Superior temporal gyrus (tissue), 1 donor: ENCODE measurements at regions not wholly inside any gene's neighbourhood (a gene's known extent, or its start where the extent isn't known, plus 50 kb on each side); places are given as distances from the start of the nearest gene placed in this dataset.
"Not testable (repeated sequence)": the region's sequence is repeated elsewhere in the genome, so short reads cannot be mapped to it uniquely, and the experiment has no call there.

ENCODE experiments used
- DNase-seq: peaks from one replicate; pipeline ENCODE4 v3.0.0-alpha.2; 2016; ENCODE audit errors: extremely low spot score

- not testable (repeated sequence) for DNase-seq
Measured at GRCh38 chr9:102385620-102386019, 609.5 kb upstream of the CYLC2 start.

- DNase-seq, result no peak
Measured at GRCh38 chr9:102362470-102363132, 624.2 kb upstream of the GRIN3A start.

- no peak for DNase-seq
Measured at GRCh38 chr9:102360846-102361245, 622.4 kb upstream of the GRIN3A start.

DNA sequence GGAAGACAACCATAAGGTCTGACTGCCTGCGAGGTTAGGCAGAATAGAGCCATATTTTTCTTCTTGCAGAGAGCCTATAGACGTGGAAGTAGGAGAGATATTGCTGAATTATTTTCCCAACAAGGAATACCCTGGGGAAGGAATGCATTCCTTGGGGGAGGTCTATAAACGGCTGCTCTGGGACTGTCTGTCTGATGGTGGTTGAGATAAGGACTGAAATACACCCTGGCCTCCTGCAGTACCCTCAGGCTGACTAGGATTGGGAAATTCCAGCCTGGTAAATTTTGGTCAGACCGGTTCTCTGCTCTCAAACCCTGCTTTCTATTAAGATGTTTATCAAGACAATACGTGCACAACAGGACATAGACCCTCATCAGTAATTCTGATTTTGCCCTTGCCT, 617.5 kb upstream of the GRIN3A start:
- DNase-seq, result no peak

GRCh38 chr9:102354041-102354440, 615.6 kb upstream of the GRIN3A start:
- DNase-seq, result no peak

- DNase-seq, result not testable (repeated sequence)
Measured at GRCh38 chr9:102337471-102337870, 599.0 kb upstream of the GRIN3A start.

- DNase-seq, result no peak
Measured at GRCh38 chr9:102309379-102309778, 570.9 kb upstream of the GRIN3A start.

DNA sequence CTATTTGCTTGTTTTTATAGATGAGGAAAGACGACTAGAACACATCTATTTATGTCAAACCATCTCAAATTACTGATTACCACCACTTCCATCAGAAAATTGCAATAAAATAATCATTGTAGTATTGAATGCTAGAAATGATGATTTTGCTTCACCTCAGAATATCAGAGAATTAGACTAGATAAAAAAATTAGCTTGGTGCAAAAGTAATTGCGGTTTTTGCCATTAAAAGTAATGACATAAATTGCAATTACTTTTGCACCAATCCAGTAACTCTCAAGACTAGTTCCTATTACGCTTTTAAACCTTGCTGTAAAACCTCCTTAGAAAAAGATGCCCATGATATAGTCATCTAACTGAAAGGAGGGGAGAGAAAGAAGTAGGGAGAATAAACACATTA, 556.7 kb upstream of the GRIN3A start:
- DNase-seq, result no peak

DNA sequence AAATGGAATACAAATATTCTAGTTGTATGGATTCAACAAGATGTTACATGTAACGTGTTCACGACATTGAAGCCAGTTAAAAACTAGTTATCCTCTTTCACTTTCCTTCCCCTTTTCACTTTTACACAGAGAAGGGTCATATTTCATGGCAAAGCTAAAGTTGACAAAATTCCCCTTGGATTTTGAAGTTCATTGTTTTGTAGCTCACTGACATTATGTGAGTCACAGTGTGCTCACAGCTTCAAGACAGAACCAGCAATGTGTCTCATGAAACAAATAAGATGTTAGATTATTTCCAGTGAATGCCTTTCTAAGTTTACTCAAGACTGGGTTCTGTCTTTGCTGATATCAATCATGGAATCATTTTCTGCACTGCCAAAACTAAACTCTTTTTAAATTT, 535.5 kb upstream of the GRIN3A start:
- DNase-seq, result no peak

GRCh38 chr9:102253099-102253498, 514.7 kb upstream of the GRIN3A start:
- no peak for DNase-seq

GRCh38 chr9:102244916-102245315, 506.5 kb upstream of the GRIN3A start:
- DNase-seq, result no peak

DNA sequence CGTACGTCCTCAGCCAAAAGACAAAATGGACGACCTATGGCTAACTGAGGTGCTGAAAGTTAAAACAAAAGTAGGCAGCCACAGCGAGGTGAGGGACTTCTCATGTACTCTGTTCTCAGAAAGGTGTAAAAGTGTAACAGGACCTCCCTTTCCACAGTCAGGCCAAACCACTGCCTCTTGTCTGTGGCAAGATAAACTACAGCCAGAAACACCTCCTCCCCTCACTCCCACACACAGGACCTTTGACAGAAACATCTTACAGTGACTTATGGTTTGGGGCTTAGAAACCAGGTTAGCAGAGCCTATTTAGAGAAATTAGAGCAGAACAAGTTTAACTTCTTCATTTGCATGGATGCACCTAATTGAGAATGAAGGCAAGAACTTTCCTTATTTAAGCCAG, 499.1 kb upstream of the GRIN3A start:
- no peak for DNase-seq

GRCh38 chr9:102237094-102237493, 498.6 kb upstream of the GRIN3A start:
- no peak for DNase-seq

- DNase-seq, result not testable (repeated sequence)
Measured at GRCh38 chr9:102227416-102227815, 489.0 kb upstream of the GRIN3A start.

- DNase-seq, result no peak
Measured at GRCh38 chr9:102225841-102226441, 487.5 kb upstream of the GRIN3A start.

DNA sequence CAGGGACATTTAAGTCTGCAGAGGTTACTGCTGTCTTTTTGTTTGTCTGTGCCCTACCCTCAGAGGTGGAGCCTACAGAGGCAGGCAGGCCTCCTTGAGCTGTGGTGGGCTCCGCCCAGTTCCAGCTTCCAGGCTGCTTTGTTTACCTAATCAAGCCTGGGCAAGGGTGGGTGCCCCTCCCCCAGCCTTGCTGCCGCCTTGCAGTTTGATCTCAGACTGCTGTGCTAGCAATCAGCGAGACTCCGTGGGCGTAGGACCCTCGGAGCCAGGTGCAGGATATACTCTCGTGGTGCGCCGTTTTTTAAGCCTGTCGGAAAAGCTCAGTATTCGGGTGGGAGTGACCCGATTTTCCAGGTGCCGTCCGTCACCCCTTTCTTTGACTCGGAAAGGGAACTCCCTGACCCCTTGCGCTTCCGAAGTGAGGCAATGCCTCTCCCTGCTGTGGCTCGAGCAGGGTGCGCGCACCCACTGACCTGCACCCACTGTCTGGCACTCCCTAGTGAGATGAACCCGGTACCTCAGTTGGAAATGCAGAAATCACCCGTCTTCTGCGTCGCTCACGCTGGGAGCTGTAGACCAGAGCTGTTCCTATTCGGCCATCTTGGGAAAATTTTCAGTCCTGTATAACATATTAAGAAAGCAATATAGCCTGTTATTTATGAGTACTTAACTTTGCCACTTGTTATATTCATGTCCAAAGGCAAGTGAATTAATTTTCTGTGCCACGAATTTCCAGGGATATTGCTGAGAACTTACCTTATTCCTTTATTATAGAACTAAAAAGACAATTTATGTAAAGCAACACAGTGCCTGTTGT, 485.1 kb upstream of the GRIN3A start:
- DNase-seq, result not testable (repeated sequence)

DNA sequence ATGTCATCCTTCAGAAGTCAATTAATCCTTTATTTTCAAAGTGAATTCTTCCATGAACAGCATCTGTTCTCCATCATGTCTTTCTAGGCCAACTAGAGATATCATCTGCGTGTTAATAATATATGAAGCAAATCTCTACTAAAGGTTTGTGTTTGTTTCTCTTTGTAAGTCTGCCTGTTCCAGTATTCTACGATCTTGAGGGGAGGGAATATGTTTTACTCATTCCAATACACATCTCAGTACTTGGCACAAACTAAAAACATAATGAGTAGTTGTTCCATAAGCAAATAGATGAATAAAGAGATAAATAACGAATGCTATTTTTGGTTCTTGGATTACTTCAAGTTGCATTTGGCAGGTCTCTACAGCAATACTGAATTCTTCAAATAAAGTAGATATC, 470.7 kb upstream of the GRIN3A start:
- no peak for DNase-seq

DNA sequence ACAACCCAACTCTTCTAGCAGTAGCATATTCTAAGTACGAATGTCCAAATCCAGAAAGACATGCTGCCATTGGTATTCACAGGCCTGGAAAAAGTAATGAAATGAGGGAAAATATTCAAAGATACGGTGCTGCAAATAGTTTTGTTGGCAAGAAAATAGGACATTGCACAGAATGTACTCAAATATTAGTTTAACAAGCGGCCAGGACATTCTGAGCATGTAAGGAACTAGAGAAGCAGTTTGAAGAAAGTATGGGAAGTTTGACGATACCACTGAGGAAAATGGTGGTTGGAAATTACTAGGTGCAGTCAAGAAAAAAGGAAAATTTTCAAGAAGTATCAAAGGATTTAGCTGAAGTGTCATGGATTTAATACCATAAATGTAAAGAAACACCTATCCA, 468.0 kb upstream of the GRIN3A start:
- no peak for DNase-seq

- DNase-seq, result no peak
Measured at GRCh38 chr9:102205251-102205650, 466.8 kb upstream of the GRIN3A start.

DNA sequence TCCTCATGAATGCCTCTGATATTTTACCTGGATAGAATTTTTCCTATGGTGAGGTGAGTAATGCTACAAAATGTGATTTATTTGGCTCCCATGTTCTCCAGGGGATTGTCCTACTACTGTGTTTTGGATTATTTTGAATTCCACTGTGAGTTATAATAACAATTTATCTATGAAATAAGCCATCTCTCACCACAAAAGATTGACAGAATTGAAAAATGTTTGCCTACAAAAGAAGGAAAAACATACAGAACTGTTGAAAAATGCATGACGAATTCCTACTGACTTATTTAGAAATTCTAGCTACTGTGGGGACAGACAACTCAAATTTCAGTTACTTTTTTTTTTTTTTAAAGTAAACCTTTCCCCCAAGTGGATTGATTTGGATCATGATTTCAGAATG, 463.7 kb upstream of the GRIN3A start:
- no peak for DNase-seq

DNA sequence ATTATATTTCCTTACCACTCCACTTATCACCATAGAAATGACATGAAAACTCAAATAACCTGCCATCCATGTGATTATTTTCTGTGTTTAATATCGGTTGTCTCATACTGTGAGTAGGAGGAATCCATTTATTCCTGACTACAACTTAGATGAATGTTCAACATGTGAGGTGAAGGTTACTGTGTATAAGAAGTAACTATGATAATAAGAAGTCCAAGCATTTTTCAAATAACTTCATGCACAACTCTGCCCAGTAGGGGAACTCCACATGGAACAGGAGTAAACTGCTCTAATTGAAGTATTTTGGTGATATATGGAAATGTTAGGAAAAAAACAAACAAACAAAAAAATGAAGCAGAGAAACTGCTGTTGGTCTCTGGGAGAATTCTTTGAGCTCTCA, 447.5 kb upstream of the GRIN3A start:
- no peak for DNase-seq

DNA sequence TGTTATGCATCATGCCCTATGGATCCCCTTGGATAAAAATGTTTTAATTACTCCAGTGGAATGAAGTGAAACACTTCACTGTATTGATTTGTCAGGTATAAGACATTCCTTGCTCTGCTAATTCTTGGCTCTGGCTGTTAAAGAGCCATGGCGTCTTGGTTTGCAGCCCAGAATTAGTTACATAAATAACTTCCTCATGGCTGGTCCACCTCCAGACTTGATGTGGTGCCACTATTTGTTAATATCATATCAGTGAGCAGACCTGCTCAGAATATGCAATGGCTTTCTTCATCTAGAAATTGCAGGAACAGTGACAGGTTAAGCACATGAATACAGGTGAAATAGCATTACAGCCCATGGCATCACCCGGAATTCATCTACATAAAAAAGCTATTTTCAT, 446.9 kb upstream of the GRIN3A start:
- DNase-seq, result no peak

- DNase-seq, result no peak
Measured at GRCh38 chr9:102178811-102179210, 440.4 kb upstream of the GRIN3A start.
